WTC11 (cell line): ENCODE measurements at regions not wholly inside any gene's neighbourhood (a gene's known extent, or its start where the extent isn't known, plus 50 kb on each side); places are given as distances from the start of the nearest gene placed in this dataset.

Experiments
- ATAC-seq: fragments of 200-7000 bp; cut with Tn5 transposase; 2 replicates; pipeline ENCODE4 v1.10.0; 2021; ENCODE audit warnings: mild to moderate bottlenecking, moderate library complexity
- CTCF ChIA-PET: fragments of 300-600 bp; sonication (Branson Sonifier 250); formaldehyde crosslinking; loops from one replicate; lab custom pipeline; 2021; ENCODE audit warnings: antibody characterized with exemption; lab: Charles Lee
- POLR2A ChIA-PET: fragments of 350-600 bp; sonication (Branson Sonifier 250); formaldehyde crosslinking; loops from one replicate; lab custom pipeline; 2021; ENCODE audit warnings: antibody characterized with exemption; lab: Charles Lee
- DNase-seq: peaks from one replicate; pipeline ENCODE4 v3.0.0; 2021; ENCODE audit warnings: low spot score
- H3K27ac Mint-ChIP-seq: 2 replicates; pipeline ENCODE4 v1.8.0; 2021; ENCODE audit warnings: mixed read lengths
- H3K27me3 Mint-ChIP-seq: 2 replicates; pipeline ENCODE4 v1.8.0; 2021; ENCODE audit warnings: low read depth, mild to moderate bottlenecking, moderate library complexity, mixed read lengths
- H3K36me3 Mint-ChIP-seq: 2 replicates; pipeline ENCODE4 v1.8.0; 2021; ENCODE audit warnings: mixed read lengths
- H3K4me1 Mint-ChIP-seq: 2 replicates; pipeline ENCODE4 v1.8.0; 2022; ENCODE audit warnings: mixed read lengths
- H3K4me3 Mint-ChIP-seq: 2 replicates; pipeline ENCODE4 v1.8.0; 2021; ENCODE audit warnings: mild to moderate bottlenecking, moderate library complexity, mixed read lengths
- H3K9me3 Mint-ChIP-seq: 2 replicates; pipeline ENCODE4 v1.8.0; 2021; ENCODE audit warnings: mixed read lengths
- AFF4 ChIP-seq: sonication (generic); formaldehyde crosslinking; IDR thresholded peaks from 2 replicates; pipeline ENCODE4 v1.8.1; 2023; ENCODE audit warnings: mild to moderate bottlenecking, missing genetic modification reagents, borderline replicate concordance
- ATF6 ChIP-seq: sonication (generic); formaldehyde crosslinking; IDR thresholded peaks from 2 replicates; pipeline ENCODE4 v1.8.1; 2023; ENCODE audit warnings: mild to moderate bottlenecking, missing genetic modification reagents
- CTCF ChIP-seq: fragments of 200-600 bp; IDR thresholded peaks from 2 replicates; pipeline ENCODE4 v1.8.0; 2022; ENCODE audit warnings: antibody characterized with exemption
- E2F1 ChIP-seq: sonication (generic); formaldehyde crosslinking; IDR thresholded peaks from 2 replicates; pipeline ENCODE4 v1.8.0; 2022; ENCODE audit warnings: mild to moderate bottlenecking, missing genetic modification reagents
- ESRRA ChIP-seq: sonication (generic); formaldehyde crosslinking; IDR thresholded peaks from 2 replicates; pipeline ENCODE4 v1.8.1; 2022; ENCODE audit warnings: mild to moderate bottlenecking, missing genetic modification reagents, borderline replicate concordance
- FOXJ3 ChIP-seq: sonication (generic); formaldehyde crosslinking; IDR thresholded peaks from 2 replicates; pipeline ENCODE4 v1.9.0; 2021; ENCODE audit warnings: missing genetic modification reagents, mild to moderate bottlenecking, borderline replicate concordance
- FOXK1 ChIP-seq: sonication (generic); formaldehyde crosslinking; IDR thresholded peaks from 2 replicates; pipeline ENCODE4 v1.8.0; 2022; ENCODE audit warnings: mild to moderate bottlenecking, moderate library complexity, missing genetic modification reagents
- GABPB1 ChIP-seq: sonication (generic); formaldehyde crosslinking; IDR thresholded peaks from 2 replicates; pipeline ENCODE4 v1.8.1; 2023; ENCODE audit warnings: mild to moderate bottlenecking, missing genetic modification reagents
- IRF2 ChIP-seq: sonication (generic); formaldehyde crosslinking; IDR thresholded peaks from 2 replicates; pipeline ENCODE4 v1.8.0; 2022; ENCODE audit warnings: low read depth, missing genetic modification reagents, borderline replicate concordance
- NFYB ChIP-seq: sonication (generic); formaldehyde crosslinking; conservative IDR thresholded peaks from 2 replicates; pipeline ENCODE4 v1.8.0; 2022; ENCODE audit warnings: low read depth, missing genetic modification reagents
- NR1H2 ChIP-seq: sonication (generic); formaldehyde crosslinking; IDR thresholded peaks from 2 replicates; pipeline ENCODE4 v1.9.0; 2021; ENCODE audit warnings: mild to moderate bottlenecking, moderate library complexity, missing genetic modification reagents
- OVOL2 ChIP-seq: fragments of 250-450 bp; sonication (Bioruptor Pico); IDR thresholded peaks from 2 replicates; pipeline ENCODE4 v1.9.0; 2021; ENCODE audit warnings: mild to moderate bottlenecking, borderline replicate concordance
- PRDM15 ChIP-seq: sonication (generic); formaldehyde crosslinking; IDR thresholded peaks from 2 replicates; pipeline ENCODE4 v1.8.0; 2022; ENCODE audit warnings: missing genetic modification reagents
- SMAD3 ChIP-seq: sonication (generic); formaldehyde crosslinking; IDR thresholded peaks from 2 replicates; pipeline ENCODE4 v1.8.0; 2022; ENCODE audit warnings: missing genetic modification reagents, mild to moderate bottlenecking, borderline replicate concordance
- TP53 ChIP-seq: sonication (generic); formaldehyde crosslinking; IDR thresholded peaks from 2 replicates; pipeline ENCODE4 v1.8.1; 2023; ENCODE audit warnings: mild to moderate bottlenecking, missing genetic modification reagents
- USF2 ChIP-seq: sonication (generic); formaldehyde crosslinking; IDR thresholded peaks from 2 replicates; pipeline ENCODE4 v1.8.1; 2023; ENCODE audit warnings: mild to moderate bottlenecking, missing genetic modification reagents, moderate library complexity
- ZNF138 ChIP-seq: sonication (generic); formaldehyde crosslinking; conservative IDR thresholded peaks from 2 replicates; pipeline ENCODE4 v1.8.1; 2022; ENCODE audit warnings: mild to moderate bottlenecking, moderate library complexity, missing genetic modification reagents
- ZSCAN18 ChIP-seq: fragments of 250-450 bp; sonication (Bioruptor Pico); IDR thresholded peaks from 2 replicates; pipeline ENCODE4 v2.1.2; 2022; ENCODE audit warnings: mild to moderate bottlenecking, moderate library complexity

- Mint-ChIP-seq H3K4me3 (no peak overlapping the region), H3K27ac (no peak overlapping the region)
- DNase-seq: peak; percentile 16
- TF ChIP-seq ATF6 (no peak), PRDM15 (CRISPR knock-in tag) (no peak), AFF4 (no peak), USF2 (no peak), OVOL2 (CRISPR knock-in tag) (no peak), E2F1 (CRISPR knock-in tag) (no peak), ZNF138 (CRISPR knock-in tag) (no peak), TP53 (CRISPR knock-in tag) (no peak), ESRRA (no peak), FOXK1 (CRISPR knock-in tag) (no peak), NR1H2 (no peak), NFYB (CRISPR knock-in tag) (no peak), IRF2 (CRISPR knock-in tag) (no peak), SMAD3 (no peak)
- TF ChIP-seq, all 79 proteins: peak for 0
- Mint-ChIP-seq H3K4me1 (peaks cover 17% of the 10 kb centered on the region), H3K36me3 (no peaks in the 10 kb centered on the region), H3K27me3 (no peaks in the 10 kb centered on the region; the same call in 1 of the 2 replicates), H3K9me3 (peaks cover 5% of the 10 kb centered on the region)
- ATAC-seq: peak; percentile 86
- ChIA-PET CTCF (interaction anchor here (0.9 to 1.7 kb wide), 2 partner anchors 14 to 71 kb away, joined by 3 read pairs; no protein-coding TSS in a partner anchor), POLR2A (no interaction called here)
Observed at GRCh38 chr4:54363037-54363436, 133.9 kb downstream of the PDGFRA start.

- Mint-ChIP-seq H3K27me3 (no peaks in the 10 kb centered on the region; the same call in 1 of the 2 replicates), H3K4me3 (no peak overlapping the region), H3K4me1 (peaks cover 17% of the 10 kb centered on the region), H3K9me3 (peaks cover 4% of the 10 kb centered on the region), H3K36me3 (no peaks in the 10 kb centered on the region), H3K27ac (no peak overlapping the region)
- no peak for ATAC-seq
- ChIA-PET CTCF (interaction anchor here (1.0 kb wide), 1 partner anchor 47 kb away, joined by 3 read pairs; no protein-coding TSS in a partner anchor), POLR2A (no interaction called here)
- DNase-seq: no peak
- no peak for TF ChIP-seq FOXK1 (CRISPR knock-in tag)
- no peak for TF ChIP-seq FOXJ3 (CRISPR knock-in tag)
- no peak for TF ChIP-seq TP53 (CRISPR knock-in tag)
- TF ChIP-seq CTCF: no peak
- no peak for TF ChIP-seq GABPB1 (CRISPR knock-in tag)
- no peak for TF ChIP-seq SMAD3
- no peak for TF ChIP-seq ZSCAN18 (CRISPR knock-in tag)
Observed at GRCh38 chr4:54365691-54366090, 136.6 kb downstream of the PDGFRA start.
